HepG2 (cell line): ENCODE measurements at regions not wholly inside any gene's neighbourhood (a gene's known extent, or its start where the extent isn't known, plus 50 kb on each side); places are given as distances from the start of the nearest gene placed in this dataset.

ENCODE experiments used
- ATAC-seq: fragments of 200-7000 bp; cut with Tn5 transposase; 3 replicates; pipeline ENCODE4 v1.9.1; 2020; ENCODE audit warnings: mild to moderate bottlenecking, moderate library complexity
- BruUV-seq: library from RNA; stranded (reverse); fragments of 400-500 nt; replicated peaks from 2 replicates; lab custom pipeline; 2021; lab: Mats Ljungman, UMichigan
- CTCF ChIA-PET: fragments of 300-600 bp; formaldehyde crosslinking; extraction: SDS; loops from one replicate; lab custom pipeline; 2021; ENCODE audit warnings: low total read pairs, inconsistent platforms, low intra/inter-chr PET ratio; lab: Yijun Ruan, JAX
- POLR2A ChIA-PET: fragments of 350-600 bp; sonication (Branson Sonifier 250); formaldehyde crosslinking; loops from one replicate; lab custom pipeline; 2020; ENCODE audit warnings: antibody characterized with exemption, inconsistent platforms; lab: Yijun Ruan, JAX
- DNase-seq: peaks from one replicate; pipeline ENCODE4 v3.0.0-alpha.2; 2015; ENCODE audit warnings: low spot score
- FAIRE-seq: peaks from 3 replicates; lab custom pipeline; 2011; peaks lifted over from hg19 to GRCh38; lab: Jason Lieb, UNC
- H2AFZ ChIP-seq: one replicate; pipeline ENCODE4 v1.6.1; 2011; ENCODE audit warnings: low read length, inconsistent platforms
- H3K27ac ChIP-seq: fragments of 300-600 bp; 3 replicates; pipeline ENCODE4 v1.8.0; 2011; ENCODE audit warnings: mixed run types, mild to moderate bottlenecking, mixed read lengths, low read length, inconsistent platforms; ENCODE audit not compliant: insufficient read depth; ENCODE audit errors: extremely low read length
- H3K27me3 ChIP-seq, 2 experiments: fragments of 200-600 bp in 1 of 2; 2 replicates in 1 of 2; 3 replicates in 1 of 2; pipeline versions ENCODE4 v1.6.0 to v1.8.0; 2011; ENCODE audit warnings: low read length in 2 of 2, mild to moderate bottlenecking in 2 of 2, moderate library complexity in 2 of 2, inconsistent platforms in 1 of 2; ENCODE audit not compliant: insufficient read depth in 2 of 2, control insufficient read depth in 1 of 2
- H3K36me3 ChIP-seq, 2 experiments: fragments of 200-600 bp in 1 of 2; replicated peaks in 1 of 2; 2 replicates in 1 of 2; 3 replicates in 1 of 2; pipeline versions ENCODE4 v1.5.1 to v1.8.0; 2011; ENCODE audit warnings: low read length in 2 of 2, inconsistent platforms in 1 of 2; ENCODE audit not compliant: insufficient read depth in 2 of 2, control insufficient read depth in 1 of 2
- H3K4me1 ChIP-seq: 2 replicates; pipeline ENCODE4 v1.5.1; 2012; ENCODE audit warnings: low read length, inconsistent platforms; ENCODE audit not compliant: insufficient read depth
- H3K4me2 ChIP-seq: 2 replicates; pipeline ENCODE4 v1.6.0; 2011; ENCODE audit warnings: low read depth, low read length, inconsistent platforms
- H3K4me3 ChIP-seq, 3 experiments: fragments of 200-600 bp in 1 of 3; sonication (generic), shearing (Covaris generic) in 1 of 3; replicated peaks in 1 of 3; 2 replicates each; pipeline ENCODE4 v1.5.1; 2011 to 2016; ENCODE audit warnings: low read length in 3 of 3, inconsistent platforms in 2 of 3, low read depth in 2 of 3, mild to moderate bottlenecking in 2 of 3, control low read depth in 1 of 3, mixed read lengths in 1 of 3; ENCODE audit not compliant: insufficient read depth in 1 of 3
- H3K79me2 ChIP-seq: one replicate; pipeline ENCODE4 v1.6.1; 2011; ENCODE audit warnings: low read length, inconsistent platforms; ENCODE audit not compliant: insufficient read depth
- H3K9ac ChIP-seq: 2 replicates; pipeline ENCODE4 v1.6.0; 2011; ENCODE audit warnings: mild to moderate bottlenecking, low read depth, low read length, inconsistent platforms; ENCODE audit not compliant: insufficient read depth
- H3K9me3 ChIP-seq: 2 replicates; pipeline ENCODE4 v1.5.1; 2012; ENCODE audit warnings: mild to moderate bottlenecking, low read length
- H4K20me1 ChIP-seq: 2 replicates; pipeline ENCODE4 v1.6.0; 2011; ENCODE audit warnings: inconsistent platforms, mild to moderate bottlenecking, low read length, moderate library complexity; ENCODE audit not compliant: insufficient read depth
- ATF7 ChIP-seq, 2 experiments: fragments of 450-650 bp in 1 of 2; sonication (generic) in 1 of 2; formaldehyde crosslinking in 1 of 2; IDR thresholded peaks; 2 replicates each; pipeline versions ENCODE4 v1.4.0 to v1.6.1; 2016 to 2020; ENCODE audit warnings: antibody characterized with exemption in 1 of 2, mild to moderate bottlenecking in 1 of 2, missing genetic modification reagents in 1 of 2
- DNMT1 ChIP-seq: sonication (generic); formaldehyde crosslinking; IDR thresholded peaks from 2 replicates; pipeline ENCODE4 v1.5.1; 2020; ENCODE audit warnings: mild to moderate bottlenecking, missing genetic modification reagents
- HNF1A ChIP-seq, 2 experiments: sonication (generic) in 1 of 2; formaldehyde crosslinking in 1 of 2; IDR thresholded peaks; 2 replicates each; pipeline versions ENCODE4 v1.4.0 to v1.6.1; 2016 to 2020; ENCODE audit warnings: borderline replicate concordance in 1 of 2, low read depth in 1 of 2, mild to moderate bottlenecking in 1 of 2, missing genetic modification reagents in 1 of 2
- WGBS: methylation state at CpG from one replicate; pipeline ENCODE4 v1.1.6; 2017; ENCODE audit warnings: low lambda C conversion rate; 5-methylcytosine and 5-hydroxymethylcytosine counted together
- in situ Hi-C: cut with HindIII; loops from 2 replicates; pipeline ENCODE4 v1.10.0; 2017; ENCODE audit warnings: low pct_unique_long_range_greater_than_20kb; ENCODE audit not compliant: extremely low pct_ligation_motif_present
- intact Hi-C: fragments of 100-400 bp; cut with micrococcal nuclease; formaldehyde crosslinking; loops from one replicate; pipeline ENCODE4 v1.10.0; 2022; ENCODE audit not compliant: unreplicated experiment

- intact Hi-C loops = no loop called here
- no peak overlapping the region for H3K4me3 ChIP-seq
- in situ Hi-C loops = no loop called here
- H2AFZ ChIP-seq = no peak overlapping the region
- FAIRE-seq (no peak), ATAC-seq (no peak), DNase-seq (no peak)
- CTCF ChIA-PET = no interaction called here
- no peak overlapping the region for H3K4me2 ChIP-seq
- no peak overlapping the region for H3K27ac ChIP-seq
- H3K9ac ChIP-seq = no peak overlapping the region
- POLR2A ChIA-PET = no interaction called here
- BruUV-seq = no TSS peak
- H3K4me1 ChIP-seq = no peaks in the 10 kb centered on the region
- H3K36me3 ChIP-seq = no peaks in the 10 kb centered on the region
- no peaks in the 10 kb centered on the region for H4K20me1 ChIP-seq
- no peaks in the 10 kb centered on the region for H3K79me2 ChIP-seq
- 0% methylated on average over 2 of the region's 2 CpGs for WGBS
- H3K27me3 ChIP-seq = no peaks in the 10 kb centered on the region
- TF ChIP-seq DNMT1 (CRISPR knock-in tag) = no peak
- TF ChIP-seq ATF7 (IDR thresholded peaks at IDR 0.05) = 0 out of 2 replicates have a peak, but pooled peaks have one; percentile 19
- TF ChIP-seq ATF7 (CRISPR knock-in tag; IDR thresholded peaks at IDR 0.05) = no peak
- TF ChIP-seq HNF1A (IDR thresholded peaks at IDR 0.05; ENCODE audit: low read depth) = no peak
- TF ChIP-seq HNF1A (CRISPR knock-in tag; IDR thresholded peaks at IDR 0.05; ENCODE audit: borderline replicate concordance) = no peak
- H3K9me3 ChIP-seq = no peaks in the 10 kb centered on the region
Measured at GRCh38 chr7:82677493-82677892, 233.9 kb upstream of the CACNA2D1 start.
